GM06990 (cell line): ENCODE measurements at regions not wholly inside any gene's neighbourhood (a gene's known extent, or its start where the extent isn't known, plus 50 kb on each side); places are given as distances from the start of the nearest gene placed in this dataset.

Source experiments
- DNase-seq: peaks from one replicate; pipeline ENCODE4 v3.0.0-alpha.2; 2011; ENCODE audit not compliant: insufficient read length; ENCODE audit errors: extremely low read depth
- H3K27me3 ChIP-seq: replicated peaks from 2 replicates; pipeline ENCODE4 v1.6.0; 2011; ENCODE audit warnings: low read length; ENCODE audit not compliant: control insufficient read depth, insufficient read depth
- H3K36me3 ChIP-seq: 2 replicates; pipeline ENCODE4 v1.5.1; 2011; ENCODE audit warnings: low read length; ENCODE audit not compliant: control insufficient read depth, insufficient read depth
- H3K4me3 ChIP-seq: replicated peaks from 2 replicates; pipeline ENCODE4 v1.5.1; 2011; ENCODE audit warnings: low read depth, mild to moderate bottlenecking, control low read depth, low read length
- CTCF ChIP-seq: IDR thresholded peaks from 2 replicates; pipeline ENCODE4 v1.5.1; 2011; ENCODE audit warnings: low read length, control low read depth, mild to moderate bottlenecking, inconsistent platforms; ENCODE audit not compliant: insufficient read depth, poor library complexity, severe bottlenecking

GRCh38 chr12:104855599-104855998 is 102.5 kb downstream of the SLC41A2 start:
- no peaks in the 10 kb centered on the region for H3K36me3 ChIP-seq
- no peak for TF ChIP-seq CTCF
- H3K4me3 ChIP-seq: no peak overlapping the region
- H3K27me3 ChIP-seq: no peaks in the 10 kb centered on the region
- DNase-seq: no peak

GRCh38 chr12:104852896-104853295 is 105.2 kb downstream of the SLC41A2 start:
- Histone ChIP-seq H3K4me3 (no peak overlapping the region), H3K36me3 (no peaks in the 10 kb centered on the region), H3K27me3 (no peaks in the 10 kb centered on the region)
- DNase-seq: no peak
- TF ChIP-seq CTCF: no peak

GRCh38 chr12:104852102-104852501 is 106.0 kb downstream of the SLC41A2 start:
- TF ChIP-seq CTCF: no peak
- Histone ChIP-seq H3K27me3 (no peaks in the 10 kb centered on the region), H3K36me3 (no peaks in the 10 kb centered on the region)

GRCh38 chr12:104850781-104851180 is 107.3 kb downstream of the SLC41A2 start:
- H3K4me3 ChIP-seq: no peak overlapping the region
- no peak for TF ChIP-seq CTCF
- no peaks in the 10 kb centered on the region for H3K36me3 ChIP-seq
- no peaks in the 10 kb centered on the region for H3K27me3 ChIP-seq
- DNase-seq: no peak

More at GRCh38 chr12:104852102-104852501, 106.0 kb downstream of the SLC41A2 start:
- no peak overlapping the region for H3K4me3 ChIP-seq
- DNase-seq: no peak

GRCh38 chr12:104846056-104846767 is 111.9 kb downstream of the SLC41A2 start:
- Histone ChIP-seq H3K27me3 (no peaks in the 10 kb centered on the region), H3K4me3 (no peak overlapping the region), H3K36me3 (no peaks in the 10 kb centered on the region)
- no peak for TF ChIP-seq CTCF
- DNase-seq: no peak

GRCh38 chr12:104844123-104844522 is 114.0 kb downstream of the SLC41A2 start:
- TF ChIP-seq CTCF: no peak
- Histone ChIP-seq H3K4me3 (no peak overlapping the region), H3K36me3 (no peaks in the 10 kb centered on the region), H3K27me3 (no peaks in the 10 kb centered on the region)
- no peak for DNase-seq
